GM18867 (cell line): ENCODE measurements at regions not wholly inside any gene's neighbourhood (a gene's known extent, or its start where the extent isn't known, plus 50 kb on each side); places are given as distances from the start of the nearest gene placed in this dataset.
"Not testable (repeated sequence)": the region's sequence is repeated elsewhere in the genome, so short reads cannot be mapped to it uniquely, and the experiment has no call there.

Experiments used
- ATAC-seq: cut with Tn5 transposase; IDR thresholded peaks from one replicate; pipeline ENCODE4 v1.9.1; 2021; ENCODE audit warnings: mild to moderate bottlenecking, moderate library complexity; ENCODE audit not compliant: unreplicated experiment

- no peak for ATAC-seq
Measured at GRCh38 chr4:14400307-14400706, 602.0 kb upstream of the CPEB2 start.

- no peak for ATAC-seq
Measured at GRCh38 chr4:14403132-14403531, 599.1 kb upstream of the CPEB2 start.

GRCh38 chr4:14404730-14405129 is 597.6 kb upstream of the CPEB2 start:
- ATAC-seq = no peak

- ATAC-seq = no peak
Measured at GRCh38 chr4:14410516-14410915, 591.8 kb upstream of the CPEB2 start.

- ATAC-seq = no peak
Measured at GRCh38 chr4:14415146-14415545, 587.1 kb upstream of the CPEB2 start.

- ATAC-seq = no peak
Measured at GRCh38 chr4:14419516-14419915, 582.8 kb upstream of the CPEB2 start.

GRCh38 chr4:14426297-14426696 is 576.0 kb upstream of the CPEB2 start:
- ATAC-seq = not testable (repeated sequence)

GRCh38 chr4:14428125-14428524 is 574.2 kb upstream of the CPEB2 start:
- no peak for ATAC-seq

GRCh38 chr4:14431155-14432134 is 570.8 kb upstream of the CPEB2 start:
- peak; percentile 75 for ATAC-seq

- ATAC-seq = no peak
Measured at GRCh38 chr4:14434483-14434882, 567.8 kb upstream of the CPEB2 start.

GRCh38 chr4:14434916-14435315 is 567.4 kb upstream of the CPEB2 start:
- ATAC-seq = no peak

GRCh38 chr4:14441561-14441960 is 560.7 kb upstream of the CPEB2 start:
- ATAC-seq = no peak

- ATAC-seq = no peak
Measured at GRCh38 chr4:14445882-14446281, 556.4 kb upstream of the CPEB2 start.

GRCh38 chr4:14446311-14446710 is 556.0 kb upstream of the CPEB2 start:
- no peak for ATAC-seq

- ATAC-seq = no peak
Measured at GRCh38 chr4:14446904-14447303, 555.4 kb upstream of the CPEB2 start.

- ATAC-seq = no peak
Measured at GRCh38 chr4:14449308-14449707, 553.0 kb upstream of the CPEB2 start.

GRCh38 chr4:14452001-14452400 is 550.3 kb upstream of the CPEB2 start:
- ATAC-seq = no peak

- ATAC-seq = no peak
Measured at GRCh38 chr4:14452764-14453163, 549.5 kb upstream of the CPEB2 start.

- ATAC-seq = no peak
Measured at GRCh38 chr4:14458463-14458862, 543.8 kb upstream of the CPEB2 start.

- ATAC-seq = no peak
Measured at GRCh38 chr4:14465057-14465456, 537.2 kb upstream of the CPEB2 start.

GRCh38 chr4:14465507-14465906 is 536.8 kb upstream of the CPEB2 start:
- no peak for ATAC-seq

- no peak for ATAC-seq
Measured at GRCh38 chr4:14478504-14478903, 523.8 kb upstream of the CPEB2 start.

GRCh38 chr4:14496408-14496807 is 505.9 kb upstream of the CPEB2 start:
- no peak for ATAC-seq
